ENCODE measurements at regions not wholly inside any gene's neighbourhood (a gene's known extent, or its start where the extent isn't known, plus 50 kb on each side); places are given as distances from the start of the nearest gene placed in this dataset.

DNA sequence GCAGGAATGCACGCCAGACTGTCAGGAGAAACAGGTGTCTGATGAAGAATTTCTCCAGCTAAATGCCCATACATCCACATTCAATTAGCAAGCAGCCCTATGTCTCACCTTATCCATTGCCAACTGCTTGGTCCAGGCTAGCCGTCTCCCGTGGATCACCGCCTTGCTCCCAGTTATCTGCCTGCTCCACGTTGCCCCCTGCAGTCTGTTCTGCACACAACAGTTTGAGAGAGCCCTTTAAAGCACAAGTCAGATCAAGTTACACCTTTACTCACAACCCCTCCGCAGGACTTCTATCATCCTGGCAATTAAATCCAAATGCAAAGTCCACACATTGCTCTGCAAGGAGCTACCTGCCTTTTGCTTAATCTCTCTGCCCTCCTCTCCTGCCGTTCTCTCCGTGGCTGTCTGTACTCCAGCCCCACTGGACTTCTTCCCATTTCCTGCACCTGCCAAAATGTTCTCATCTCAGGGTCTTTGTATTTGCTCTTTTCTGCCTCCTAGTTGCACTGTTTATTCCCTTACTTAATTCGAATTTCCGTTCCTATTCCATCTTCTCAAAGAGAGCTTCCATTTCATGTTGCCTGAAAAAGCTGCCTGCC lies 185.3 kb upstream of the LARGE1 start:
- no peaks in the 10 kb centered on the region for H3K9me3 ChIP-seq
- no peaks in the 10 kb centered on the region for H3K36me3 ChIP-seq
- TF ChIP-seq, protein P1, sequence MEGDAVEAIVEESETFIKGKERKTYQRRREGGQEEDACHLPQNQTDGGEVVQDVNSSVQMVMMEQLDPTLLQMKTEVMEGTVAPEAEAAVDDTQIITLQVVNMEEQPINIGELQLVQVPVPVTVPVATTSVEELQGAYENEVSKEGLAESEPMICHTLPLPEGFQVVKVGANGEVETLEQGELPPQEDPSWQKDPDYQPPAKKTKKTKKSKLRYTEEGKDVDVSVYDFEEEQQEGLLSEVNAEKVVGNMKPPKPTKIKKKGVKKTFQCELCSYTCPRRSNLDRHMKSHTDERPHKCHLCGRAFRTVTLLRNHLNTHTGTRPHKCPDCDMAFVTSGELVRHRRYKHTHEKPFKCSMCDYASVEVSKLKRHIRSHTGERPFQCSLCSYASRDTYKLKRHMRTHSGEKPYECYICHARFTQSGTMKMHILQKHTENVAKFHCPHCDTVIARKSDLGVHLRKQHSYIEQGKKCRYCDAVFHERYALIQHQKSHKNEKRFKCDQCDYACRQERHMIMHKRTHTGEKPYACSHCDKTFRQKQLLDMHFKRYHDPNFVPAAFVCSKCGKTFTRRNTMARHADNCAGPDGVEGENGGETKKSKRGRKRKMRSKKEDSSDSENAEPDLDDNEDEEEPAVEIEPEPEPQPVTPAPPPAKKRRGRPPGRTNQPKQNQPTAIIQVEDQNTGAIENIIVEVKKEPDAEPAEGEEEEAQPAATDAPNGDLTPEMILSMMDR (IDR thresholded peaks at IDR 0.05 in 8 of 11, conservative IDR thresholded peaks at IDR 0.05 in 3 of 11) = peak in 10 of 11 experiments; percentile 20 to 69 (median 48)
- no peak for TF ChIP-seq POLR2A (IDR thresholded peaks at IDR 0.05)
- no peak overlapping the region for H3K27ac ChIP-seq
- intact Hi-C loops (cut with DNase I; ENCODE audit: low total_unique reads) = loop anchor here (10.0 kb wide), 2 partner anchors 181 to 581 kb away; partner anchors contain the start of gene LARGE1
- no peaks in the 10 kb centered on the region for H3K4me1 ChIP-seq
- no peak overlapping the region for H3K4me3 ChIP-seq
- 11 to 18% (median 14%) methylated on average over 10 of the region's 10 CpGs for WGBS, 5 donors
- no peak for DNase-seq
- peaks cover 0 to 23% (median 0%) of the 10 kb centered on the region in 7 donors for H3K27me3 ChIP-seq (replicated peaks in 1 of 7)

DNA sequence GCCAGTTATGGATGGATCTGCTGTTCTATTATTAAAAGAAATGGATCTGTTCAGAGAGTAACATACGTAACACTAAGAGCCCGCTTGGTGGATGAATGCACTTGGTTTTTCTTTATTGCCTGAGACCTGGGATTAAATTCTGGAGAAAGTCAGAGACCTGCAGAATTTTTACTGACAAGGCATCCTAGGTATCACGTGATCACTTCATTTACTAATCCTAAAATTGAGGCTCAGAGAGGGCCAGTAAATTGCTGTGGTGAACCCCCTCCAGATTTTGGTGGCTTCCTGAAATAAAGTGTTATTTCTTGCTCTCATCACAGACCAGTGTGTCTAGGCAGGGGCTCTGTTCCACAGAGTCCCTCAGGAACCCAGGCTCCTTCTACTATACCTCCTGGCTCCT lies 187.9 kb upstream of the LARGE1 start:
- intact Hi-C loops (cut with DNase I; ENCODE audit: low total_unique reads) = loop anchor here (10.0 kb wide), 2 partner anchors 183 to 583 kb away; partner anchors contain the start of gene LARGE1
- Histone ChIP-seq H3K36me3 (no peaks in the 10 kb centered on the region), H3K27me3 (replicated peaks in 1 of 7) (peaks cover 0 to 18% (median 0%) of the 10 kb centered on the region in 7 donors), H3K27ac (no peak overlapping the region), H3K9me3 (no peaks in the 10 kb centered on the region), H3K4me1 (no peaks in the 10 kb centered on the region), H3K4me3 (no peak overlapping the region)
- TF ChIP-seq POLR2AphosphoS5 (IDR thresholded peaks at IDR 0.05) (no peak), POLR2A (IDR thresholded peaks at IDR 0.05) (no peak)
- TF ChIP-seq, protein P1 (IDR thresholded peaks at IDR 0.05 in 8 of 11, conservative IDR thresholded peaks at IDR 0.05 in 3 of 11) = no peak
- DNase-seq = no peak
- WGBS, 5 donors = 75 to 87% (median 82%) methylated on average over 3 of the region's 3 CpGs

DNA sequence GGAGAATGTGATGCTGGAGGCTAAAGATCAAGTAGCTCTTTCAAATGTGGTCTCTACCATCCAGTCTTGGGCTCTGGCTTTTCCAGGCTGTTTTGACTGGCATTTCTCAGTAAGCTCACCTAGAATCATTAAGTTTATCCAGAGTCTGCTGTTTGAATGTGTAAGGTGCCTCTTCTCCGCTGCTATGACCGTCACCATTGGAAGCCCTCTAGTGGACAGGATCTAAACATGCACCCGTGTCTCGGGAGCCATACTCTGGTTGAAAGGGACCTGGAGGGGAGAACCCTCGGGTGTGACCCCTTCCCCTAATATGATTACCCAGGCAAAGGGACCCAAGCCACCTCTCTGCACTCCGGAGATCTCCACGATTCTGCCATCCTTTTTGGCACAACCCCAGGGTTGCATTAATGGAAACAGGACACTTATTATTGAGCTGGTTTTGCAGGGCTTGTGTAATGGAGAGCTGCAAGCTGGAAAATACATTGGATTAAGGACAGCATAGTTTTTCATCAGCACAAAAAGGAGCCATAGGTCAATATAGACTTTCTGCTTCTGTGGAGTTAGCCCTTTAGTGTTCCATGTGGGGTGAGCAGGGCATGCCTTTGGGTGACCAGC lies 191.0 kb upstream of the LARGE1 start:
- intact Hi-C loops (cut with DNase I; ENCODE audit: low total_unique reads) = loop anchor here (10.0 kb wide), 1 partner anchor 817 kb away; no protein-coding TSS in a partner anchor
- H3K4me3 ChIP-seq = no peak overlapping the region
- H3K4me1 ChIP-seq = no peaks in the 10 kb centered on the region
- DNase-seq = no peak
- no peaks in the 10 kb centered on the region for H3K9me3 ChIP-seq
- no peak for TF ChIP-seq POLR2AphosphoS5 (IDR thresholded peaks at IDR 0.05)
- TF ChIP-seq, protein P1 (IDR thresholded peaks at IDR 0.05 in 8 of 11, conservative IDR thresholded peaks at IDR 0.05 in 3 of 11) = peak in 10 of 11 experiments; percentile 10 to 71 (median 56)
- TF ChIP-seq POLR2A (IDR thresholded peaks at IDR 0.05) = no peak
- peaks cover 0 to 10% (median 0%) of the 10 kb centered on the region in 7 donors for H3K27me3 ChIP-seq (replicated peaks in 1 of 7)
- H3K36me3 ChIP-seq = no peaks in the 10 kb centered on the region
- H3K27ac ChIP-seq = no peak overlapping the region
- WGBS, 5 donors = 7 to 14% (median 9%) methylated on average over 4 to 7 of the region's 7 CpGs

DNA sequence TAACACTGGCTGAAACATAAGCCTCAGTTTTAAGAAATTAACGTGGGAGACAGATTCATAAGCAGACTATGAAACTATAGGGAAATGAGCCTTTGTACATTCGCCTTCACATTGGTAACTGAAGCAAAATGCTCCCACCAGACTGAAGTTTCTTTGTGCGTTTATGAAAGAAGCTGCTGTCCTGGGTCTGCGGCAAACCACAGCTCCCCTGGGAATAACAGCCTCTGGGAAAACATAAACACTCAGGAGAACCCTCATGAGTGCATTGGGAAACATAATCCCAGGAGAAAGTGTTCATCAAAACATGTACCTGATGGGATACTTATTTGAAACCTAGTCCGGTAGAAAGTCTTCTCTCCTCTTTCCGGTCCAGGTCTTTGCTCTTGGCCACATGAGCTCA lies 193.1 kb upstream of the LARGE1 start:
- Histone ChIP-seq H3K9me3 (peaks cover 0 to 8% (median 0%) of the 10 kb centered on the region in 8 donors), H3K4me1 (no peaks in the 10 kb centered on the region), H3K4me3 (no peak overlapping the region), H3K36me3 (no peaks in the 10 kb centered on the region), H3K27me3 (replicated peaks in 1 of 7) (no peaks in the 10 kb centered on the region), H3K27ac (no peak overlapping the region)
- no peak for TF ChIP-seq POLR2AphosphoS5 (IDR thresholded peaks at IDR 0.05)
- TF ChIP-seq, protein P1 (IDR thresholded peaks at IDR 0.05 in 8 of 11, conservative IDR thresholded peaks at IDR 0.05 in 3 of 11) = no peak
- no peak for TF ChIP-seq POLR2A (IDR thresholded peaks at IDR 0.05)
- 74 to 89% (median 86%) methylated on average over 6 of the region's 6 CpGs for WGBS, 5 donors
- intact Hi-C loops (cut with DNase I; ENCODE audit: low total_unique reads) = loop anchor here (10.0 kb wide), 1 partner anchor 819 kb away; no protein-coding TSS in a partner anchor
- no peak for DNase-seq

Data from spleen (tissue), 11 donors.